Activated gamma-delta T cell treated with Interleukin-2 at 50 U/mL for 16 hours (primary cell): ENCODE measurements at regions not wholly inside any gene's neighbourhood (a gene's known extent, or its start where the extent isn't known, plus 50 kb on each side); places are given as distances from the start of the nearest gene placed in this dataset.

Source experiments
- DNase-seq: peaks from one replicate; pipeline ENCODE4 v3.0.0-alpha.2; 2020

- DNase-seq, result no peak
Observed at GRCh38 chr1:34415140-34415539, 238.4 kb downstream of the C1orf94 start.

- DNase-seq, result no peak
Observed at GRCh38 chr1:34418166-34418565, 241.5 kb downstream of the C1orf94 start.

- DNase-seq, result no peak
Observed at GRCh38 chr1:34419663-34420136, 243.0 kb downstream of the C1orf94 start.

DNA sequence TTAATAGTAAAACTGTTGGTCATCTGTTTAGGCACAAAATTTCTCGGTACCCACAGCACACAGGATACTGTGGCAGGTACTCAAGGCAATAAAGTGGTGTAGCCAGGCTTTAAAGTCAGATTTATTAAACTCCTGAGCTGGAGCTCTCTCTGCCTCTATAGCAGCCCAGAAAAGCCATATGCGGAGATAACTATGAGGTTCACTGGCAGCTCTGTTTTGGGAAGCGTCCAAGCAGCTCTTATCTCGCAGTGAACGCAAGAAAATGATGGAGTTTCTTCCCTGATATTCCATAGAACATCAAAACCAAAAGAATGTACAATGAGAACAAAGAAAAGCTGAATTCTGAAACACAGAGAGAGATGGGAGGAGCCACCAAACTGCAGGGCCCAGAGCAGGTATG lies 248.3 kb downstream of the C1orf94 start:
- DNase-seq, result no peak

GRCh38 chr1:34425785-34426184 lies 249.1 kb downstream of the C1orf94 start:
- DNase-seq, result no peak

GRCh38 chr1:34426325-34426896 lies 249.7 kb downstream of the C1orf94 start:
- DNase-seq, result no peak

DNA sequence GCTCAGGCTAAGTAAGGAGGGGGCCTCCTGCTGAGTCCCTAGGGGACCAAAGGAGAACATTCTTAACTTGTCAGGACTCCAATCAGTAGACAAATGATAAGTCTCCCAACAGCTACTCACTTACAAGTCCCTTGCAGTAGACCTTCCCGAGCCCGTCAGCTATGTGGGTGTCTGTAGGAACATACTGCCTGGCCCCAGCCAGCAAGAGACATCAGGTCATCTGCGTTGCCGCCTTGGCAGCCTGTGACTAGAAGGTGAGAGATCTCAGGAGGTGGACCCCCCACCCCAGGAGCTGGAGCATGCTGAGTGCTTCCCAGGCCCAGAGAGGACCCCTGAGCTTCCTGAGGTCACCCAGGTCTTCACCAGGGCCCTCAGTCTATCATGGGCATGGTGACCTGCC lies 250.5 kb downstream of the C1orf94 start:
- DNase-seq, result no peak

DNA sequence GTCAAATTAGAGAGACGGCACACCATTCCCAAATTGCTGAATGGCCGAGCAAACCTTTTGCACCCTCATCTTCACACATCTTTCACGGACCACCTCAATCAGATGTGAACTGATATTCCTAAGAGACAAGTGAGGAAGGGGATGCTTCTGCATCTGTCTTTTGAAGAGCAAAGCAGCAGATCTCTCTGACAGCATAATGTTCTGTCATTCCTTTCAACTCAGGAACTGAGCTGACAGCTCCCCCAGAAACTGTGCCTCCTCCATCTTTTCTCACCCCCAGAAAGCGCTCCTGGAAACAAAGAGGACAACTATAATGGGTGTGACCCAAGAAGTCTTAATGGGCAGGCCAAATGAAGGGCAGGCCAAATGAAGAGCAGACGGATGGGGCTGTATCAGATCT lies 256.4 kb downstream of the C1orf94 start:
- DNase-seq, result no peak

DNA sequence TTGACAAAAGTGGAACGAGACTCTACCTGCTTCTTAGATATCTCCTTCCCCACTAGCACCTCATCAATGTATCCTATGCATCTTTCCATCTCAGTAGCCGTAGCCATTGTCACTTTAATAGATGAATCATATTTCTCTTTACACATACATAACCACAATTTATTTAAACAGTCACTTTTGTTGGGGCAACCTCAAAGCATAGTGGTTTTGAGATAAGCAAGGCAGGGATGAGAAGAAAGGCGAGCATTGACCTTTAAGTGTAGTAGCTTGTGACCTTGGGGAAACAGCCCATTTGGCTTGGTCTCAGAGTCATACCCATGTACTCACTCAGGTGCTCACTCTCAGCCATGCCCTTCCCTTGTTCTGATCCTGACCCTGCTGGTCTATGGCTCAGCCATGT lies 260.1 kb downstream of the C1orf94 start:
- DNase-seq, result no peak

GRCh38 chr1:34441259-34442069 lies 264.8 kb downstream of the C1orf94 start:
- no peak for DNase-seq

DNA sequence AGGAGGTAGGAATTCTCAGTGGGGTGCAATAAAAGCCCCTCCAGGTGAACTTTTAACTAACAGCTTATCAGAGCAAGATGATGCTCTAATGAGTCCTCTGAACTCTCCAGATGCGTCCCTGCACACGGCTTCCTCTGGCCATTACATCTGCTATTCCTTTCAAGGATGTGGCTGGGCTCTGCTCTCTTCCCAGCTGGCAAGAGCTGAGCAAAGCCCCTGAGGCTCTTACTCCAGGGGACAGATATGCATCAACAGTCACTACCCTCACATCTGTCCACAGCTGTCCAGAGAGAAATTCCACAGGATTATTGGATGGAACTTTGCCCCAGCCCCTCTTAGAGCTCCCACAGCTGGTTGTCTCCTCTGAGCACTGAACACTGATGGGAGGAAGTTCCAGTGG lies 267.8 kb downstream of the C1orf94 start:
- DNase-seq, result no peak

DNA sequence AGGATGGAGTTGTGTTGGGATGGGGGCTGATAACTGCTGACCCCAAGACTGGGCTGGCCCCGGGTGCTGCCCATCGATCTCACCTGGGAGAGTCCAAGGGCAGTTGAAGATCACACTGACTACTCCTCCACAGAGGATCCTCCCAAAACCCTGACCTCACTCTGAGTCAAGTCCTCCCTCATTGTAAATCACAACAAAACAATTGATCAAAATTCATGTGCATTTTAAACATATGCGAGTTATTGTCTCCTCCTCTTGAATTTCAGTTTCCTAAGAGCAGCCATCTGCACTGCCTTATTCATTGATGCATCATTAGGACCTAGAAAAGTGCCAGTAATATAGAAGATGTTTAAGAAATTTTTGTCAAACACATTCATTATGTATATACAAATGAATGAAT lies 273.6 kb downstream of the C1orf94 start:
- DNase-seq, result no peak

DNA sequence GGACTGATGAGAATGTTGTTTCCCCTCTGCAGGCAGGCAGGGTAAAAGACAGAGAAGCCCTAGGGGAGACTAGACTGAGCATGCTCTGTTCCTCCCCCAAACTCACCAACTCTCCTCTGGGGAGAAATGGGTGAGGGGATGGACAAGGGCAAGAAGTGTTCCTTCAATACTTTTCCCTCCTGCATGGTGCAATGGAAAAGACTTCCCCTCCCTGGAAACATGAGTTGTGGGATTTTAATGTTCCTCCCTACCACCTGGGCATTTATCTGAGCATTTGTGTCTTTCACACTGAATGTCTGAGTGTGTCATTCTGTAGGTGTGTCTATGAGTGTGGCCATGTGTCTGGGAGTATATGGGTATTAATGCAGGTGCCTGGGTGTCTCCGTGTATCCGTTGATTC lies 275.7 kb downstream of the C1orf94 start:
- no peak for DNase-seq

DNA sequence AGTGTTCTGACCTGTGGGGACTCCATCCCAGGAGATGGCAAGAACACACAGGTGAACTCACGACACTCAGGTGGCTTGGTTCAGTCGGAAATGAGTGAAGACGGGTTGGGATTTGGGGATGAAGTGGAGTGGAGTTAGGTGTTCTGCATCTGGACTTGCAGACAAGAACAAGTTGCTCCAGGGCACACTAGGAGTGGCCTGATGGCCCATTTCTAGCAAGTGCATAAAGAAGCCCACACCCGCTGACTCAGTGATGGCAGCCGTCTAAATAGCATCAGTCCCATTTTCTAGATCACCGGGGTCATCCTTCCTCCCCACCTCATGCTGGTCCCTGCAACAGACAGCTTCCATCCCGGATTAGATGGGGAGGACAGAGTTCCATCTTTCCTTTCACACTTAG lies 278.4 kb downstream of the C1orf94 start:
- DNase-seq, result no peak

DNA sequence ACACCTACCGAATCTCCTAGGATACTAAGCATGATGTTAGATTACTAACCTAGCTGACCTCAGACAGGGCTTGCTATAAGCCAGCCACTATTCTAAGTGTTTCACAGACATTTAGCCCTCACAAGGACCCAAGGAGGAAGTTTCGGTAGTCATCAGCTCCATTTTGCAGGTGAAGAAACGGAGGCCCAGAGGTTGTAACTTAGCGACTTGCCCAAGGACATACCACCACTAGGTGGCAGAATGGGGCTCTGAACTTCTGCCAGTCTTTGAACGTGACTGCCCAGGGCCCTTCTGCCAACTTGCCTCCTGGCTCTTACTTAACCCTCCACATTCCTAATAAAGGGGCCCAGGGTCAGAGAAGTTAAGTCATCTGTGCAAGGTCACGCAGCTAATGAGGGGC lies 283.5 kb downstream of the C1orf94 start:
- DNase-seq, result peak; percentile 19

GRCh38 chr1:34470401-34470800 lies 284.4 kb upstream of the GJB5 start:
- DNase-seq, result no peak

GRCh38 chr1:34474566-34474965 lies 280.3 kb upstream of the GJB5 start:
- DNase-seq, result no peak

DNA sequence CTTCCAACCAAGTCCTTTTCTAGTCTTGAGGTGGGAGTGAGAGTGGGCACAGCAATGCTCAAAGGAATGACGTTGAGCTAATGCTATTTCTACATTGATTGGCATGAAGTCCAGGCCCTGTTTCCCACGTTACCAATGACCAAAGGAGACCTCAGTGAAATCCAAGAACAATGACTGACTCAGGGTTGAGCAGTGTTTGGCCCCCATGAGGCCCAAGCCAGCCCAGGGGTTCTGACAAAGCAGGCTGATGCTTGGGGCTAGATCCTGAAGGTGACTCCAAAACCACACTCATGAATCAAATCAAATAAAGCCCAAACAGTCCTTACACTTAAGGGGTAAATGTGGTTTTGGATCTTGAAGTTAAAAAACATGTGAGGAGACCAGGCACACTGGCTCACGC lies 278.5 kb upstream of the GJB5 start:
- DNase-seq, result no peak

GRCh38 chr1:34477632-34478141 lies 277.2 kb upstream of the GJB5 start:
- no peak for DNase-seq

DNA sequence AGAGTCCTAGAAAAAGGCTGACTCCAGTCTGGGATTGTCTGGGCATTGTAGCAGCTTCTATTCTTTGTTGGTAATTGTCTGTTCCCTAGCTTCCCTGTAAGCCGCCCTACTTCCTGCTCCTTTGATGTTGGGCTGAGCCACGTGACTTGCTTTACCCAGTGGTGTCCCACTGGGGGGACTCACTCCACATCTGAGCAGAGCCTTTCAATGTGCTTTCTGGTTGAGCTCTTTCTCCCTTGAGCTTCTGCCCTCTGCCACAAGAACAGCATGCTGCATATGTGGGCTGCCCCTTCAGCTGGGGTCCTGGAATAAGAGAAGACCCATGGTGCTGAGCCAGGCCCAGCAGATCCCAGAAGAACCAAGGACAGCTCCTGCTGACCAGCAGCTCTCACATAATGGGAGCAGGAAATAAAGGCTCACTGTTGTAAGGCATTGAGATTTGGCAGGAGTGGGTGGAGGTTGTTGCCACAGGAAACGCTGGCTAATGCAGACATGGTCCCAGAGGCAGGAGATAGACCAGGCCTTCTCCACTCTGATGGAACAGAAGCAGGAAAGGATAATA lies 276.3 kb upstream of the GJB5 start:
- no peak for DNase-seq

DNA sequence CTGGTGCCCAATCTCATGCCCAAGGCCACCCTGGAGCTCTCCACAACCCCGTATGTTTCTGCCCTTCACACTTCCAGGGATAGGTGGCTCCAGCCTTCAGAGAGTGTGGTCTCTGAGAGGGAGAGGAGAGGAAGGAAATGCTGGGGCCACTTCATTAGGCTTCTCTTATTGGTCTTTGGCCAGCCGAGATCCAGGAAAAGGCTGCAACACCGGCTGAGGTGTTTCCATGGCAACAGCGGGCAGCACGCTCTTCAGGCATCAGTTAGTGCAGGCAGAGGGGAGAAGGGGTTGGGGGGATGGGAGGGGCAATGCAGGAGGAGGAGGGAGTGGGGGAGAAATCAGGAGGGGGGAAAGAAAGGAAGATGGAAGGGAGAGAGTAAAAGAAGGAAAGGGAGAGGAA lies 275.1 kb upstream of the GJB5 start:
- DNase-seq, result no peak

DNA sequence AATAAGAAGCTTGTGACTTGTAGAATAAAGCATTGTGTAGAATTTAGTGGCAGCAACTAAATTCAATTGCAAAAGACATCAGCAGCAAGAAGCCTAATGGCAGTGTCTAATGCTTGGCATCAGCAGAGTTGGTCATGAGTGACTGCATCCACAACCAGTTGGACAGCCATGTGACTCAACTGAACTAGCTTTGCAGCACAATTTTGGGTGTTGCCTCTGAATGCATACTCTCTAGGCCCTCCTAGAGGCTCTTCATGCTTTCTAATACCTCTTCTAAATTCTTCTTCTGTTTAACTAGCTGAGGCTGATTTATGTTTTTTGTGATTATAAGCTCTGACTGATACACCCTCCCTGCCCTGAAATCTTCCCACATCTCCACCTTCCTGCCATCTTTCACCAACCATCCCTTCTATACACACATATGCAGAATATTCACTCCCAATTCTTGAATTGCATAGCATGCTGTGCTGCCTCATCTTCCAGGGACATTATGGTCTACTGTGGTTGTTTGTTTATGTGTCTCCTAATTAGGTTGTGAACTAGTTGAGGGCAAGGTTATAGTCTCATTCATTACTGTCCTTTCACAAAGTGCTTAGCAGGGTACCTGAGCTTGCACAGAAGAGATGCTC lies 266.7 kb upstream of the GJB5 start:
- DNase-seq, result no peak

GRCh38 chr1:34500451-34500850 lies 254.4 kb upstream of the GJB5 start:
- no peak for DNase-seq

DNA sequence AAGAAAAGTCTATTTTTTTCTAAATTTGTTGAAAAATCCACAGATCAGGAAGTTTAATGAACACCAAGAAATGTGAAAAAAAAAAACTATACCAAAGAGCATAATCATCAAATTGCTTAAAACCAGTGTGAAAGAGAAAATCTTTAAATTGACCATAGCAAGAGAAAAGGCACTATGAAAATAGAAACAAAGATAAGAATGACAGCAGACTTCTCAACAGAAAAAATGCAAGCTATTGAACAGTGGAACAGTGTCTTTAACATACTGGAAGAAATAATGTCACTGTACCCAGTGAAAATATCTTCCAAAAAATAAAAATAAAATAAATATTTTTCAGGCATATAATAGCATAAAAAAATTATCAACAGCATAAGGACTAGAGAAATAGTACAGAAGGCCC lies 243.0 kb upstream of the GJB5 start:
- no peak for DNase-seq
